D721Med (cell line): ENCODE measurements at regions not wholly inside any gene's neighbourhood (a gene's known extent, or its start where the extent isn't known, plus 50 kb on each side); places are given as distances from the start of the nearest gene placed in this dataset.

Experiments used
- DNase-seq: peaks from one replicate; pipeline ENCODE4 v3.0.0; 2011; ENCODE audit warnings: low spot score; ENCODE audit not compliant: insufficient read length
- FAIRE-seq: peaks from 2 replicates; lab custom pipeline; 2011; peaks lifted over from hg19 to GRCh38; lab: Jason Lieb, UNC
- TF ChIP-seq, protein P1 (sequence below): IDR thresholded peaks from 2 replicates; pipeline ENCODE4 v1.5.1; 2012; ENCODE audit warnings: mild to moderate bottlenecking, control low read depth; ENCODE audit not compliant: insufficient read depth; ENCODE audit errors: missing control alignments

- DNase-seq (no peak), FAIRE-seq (no peak)
- TF ChIP-seq, protein P1, sequence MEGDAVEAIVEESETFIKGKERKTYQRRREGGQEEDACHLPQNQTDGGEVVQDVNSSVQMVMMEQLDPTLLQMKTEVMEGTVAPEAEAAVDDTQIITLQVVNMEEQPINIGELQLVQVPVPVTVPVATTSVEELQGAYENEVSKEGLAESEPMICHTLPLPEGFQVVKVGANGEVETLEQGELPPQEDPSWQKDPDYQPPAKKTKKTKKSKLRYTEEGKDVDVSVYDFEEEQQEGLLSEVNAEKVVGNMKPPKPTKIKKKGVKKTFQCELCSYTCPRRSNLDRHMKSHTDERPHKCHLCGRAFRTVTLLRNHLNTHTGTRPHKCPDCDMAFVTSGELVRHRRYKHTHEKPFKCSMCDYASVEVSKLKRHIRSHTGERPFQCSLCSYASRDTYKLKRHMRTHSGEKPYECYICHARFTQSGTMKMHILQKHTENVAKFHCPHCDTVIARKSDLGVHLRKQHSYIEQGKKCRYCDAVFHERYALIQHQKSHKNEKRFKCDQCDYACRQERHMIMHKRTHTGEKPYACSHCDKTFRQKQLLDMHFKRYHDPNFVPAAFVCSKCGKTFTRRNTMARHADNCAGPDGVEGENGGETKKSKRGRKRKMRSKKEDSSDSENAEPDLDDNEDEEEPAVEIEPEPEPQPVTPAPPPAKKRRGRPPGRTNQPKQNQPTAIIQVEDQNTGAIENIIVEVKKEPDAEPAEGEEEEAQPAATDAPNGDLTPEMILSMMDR = no peak
These were observed 78.5 kb upstream of the FRMD1 start for GRCh38 chr6:168157272-168158212.

GRCh38 chr6:168156742-168157265 is 77.8 kb upstream of the FRMD1 start:
- no peak for DNase-seq
- no peak for FAIRE-seq
- TF ChIP-seq, protein P1 = no peak

DNA sequence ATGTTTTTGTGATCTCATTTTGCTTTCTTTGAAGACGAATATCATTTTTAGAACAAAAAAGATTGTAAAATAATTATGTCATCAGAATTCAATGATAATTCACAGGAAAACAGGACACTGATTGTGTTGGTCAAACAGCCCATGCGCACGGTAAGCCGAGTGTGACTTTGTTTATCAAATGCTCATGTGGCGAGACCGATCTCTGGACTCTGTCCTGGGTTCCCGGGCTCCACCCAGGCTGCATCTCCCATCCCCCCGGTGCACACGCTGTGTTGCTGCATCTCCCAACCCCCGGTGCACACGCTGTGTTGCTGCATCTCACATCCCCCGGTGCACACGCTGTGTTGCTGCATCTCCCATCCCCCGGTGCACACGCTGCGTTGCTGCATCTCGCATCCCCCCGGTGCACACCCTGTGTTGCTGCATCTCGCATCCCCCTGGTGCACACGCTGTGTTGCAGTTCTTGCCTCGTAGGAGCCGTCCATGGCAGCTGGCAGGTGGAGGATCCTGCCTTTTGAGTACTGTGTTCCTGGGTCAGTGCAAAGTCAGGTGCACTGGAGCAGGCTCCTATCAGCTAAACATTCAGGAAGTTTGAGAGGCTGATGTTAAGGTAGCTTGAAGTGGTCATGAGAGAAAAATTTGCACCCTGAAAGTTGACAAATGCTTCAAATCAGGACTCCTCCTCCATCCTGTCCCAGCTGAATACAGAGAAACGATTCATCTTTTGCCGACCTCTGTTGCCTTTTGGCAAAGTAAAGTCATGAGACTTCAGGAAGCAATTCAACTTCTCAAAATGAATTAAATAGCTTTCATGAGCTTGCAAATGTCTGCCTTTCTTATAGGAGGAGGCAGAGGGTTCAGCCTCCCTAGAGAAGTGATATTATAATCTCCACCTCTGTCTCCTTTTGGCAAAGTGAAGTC is 77.1 kb upstream of the FRMD1 start:
- FAIRE-seq (no peak), DNase-seq (no peak)
- TF ChIP-seq, protein P1 = no peak

DNA sequence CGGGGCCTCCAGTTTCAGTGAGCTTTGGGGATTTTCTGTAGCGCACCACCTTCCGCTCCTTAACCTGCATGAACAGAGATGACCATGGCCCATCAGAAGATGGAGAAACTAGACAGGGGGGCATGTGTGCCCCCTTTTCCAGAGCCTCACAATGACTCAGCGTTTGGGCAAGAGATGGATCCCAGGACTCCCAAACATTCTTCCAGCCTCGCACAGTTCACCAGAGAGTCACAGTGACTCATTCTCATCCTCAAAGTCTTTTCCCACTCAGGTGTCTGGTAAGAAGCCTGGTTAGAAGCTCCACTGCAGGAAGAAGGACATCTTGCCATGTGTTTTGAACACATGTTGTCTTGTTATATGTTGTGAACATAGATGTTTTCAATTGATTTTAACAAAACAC is 76.2 kb upstream of the FRMD1 start:
- TF ChIP-seq, protein P1 = no peak
- DNase-seq = no peak
- no peak for FAIRE-seq

GRCh38 chr6:168154263-168154917 is 75.4 kb upstream of the FRMD1 start:
- DNase-seq = no peak
- TF ChIP-seq, protein P1 = no peak
- no peak for FAIRE-seq

- TF ChIP-seq, protein P1 = no peak
- DNase-seq (no peak), FAIRE-seq (no peak)
These were observed 74.5 kb upstream of the FRMD1 start for GRCh38 chr6:168153553-168153952.
